ENCODE measurements at regions not wholly inside any gene's neighbourhood (a gene's known extent, or its start where the extent isn't known, plus 50 kb on each side); places are given as distances from the start of the nearest gene placed in this dataset.

- Histone ChIP-seq H2AK5ac (ENCODE audit: insufficient read length, low read length) (no peak overlapping the region), H2BK15ac (ENCODE audit: low read depth, low read length) (no peak overlapping the region), H3K27ac (ENCODE audit: insufficient read length, low read depth, low read length) (no peak overlapping the region), H4K91ac (ENCODE audit: insufficient read length, low read depth, low read length) (no peak overlapping the region), H2BK20ac (ENCODE audit: low read depth, low read length, poor library complexity, severe bottlenecking) (no peak overlapping the region), H3K79me1 (ENCODE audit: insufficient read depth, low read depth, low read length, poor library complexity, severe bottlenecking) (no peaks in the 10 kb centered on the region), H3K9ac (ENCODE audit: extremely low read depth, insufficient read length, low read length) (no peak overlapping the region), H3K27me3 (ENCODE audit: insufficient read depth, low read length) (no peaks in the 10 kb centered on the region), H3K23me2 (ENCODE audit: insufficient read length, low read depth, low read length, poor library complexity, severe bottlenecking) (no peaks in the 10 kb centered on the region), H3K14ac (ENCODE audit: insufficient read depth, low read length) (no peak overlapping the region), H3K4me2 (ENCODE audit: insufficient read depth, insufficient read length, low read length) (no peak overlapping the region), H2BK5ac (ENCODE audit: insufficient read length, low read length) (no peak overlapping the region), H4K5ac (ENCODE audit: insufficient read length, low read depth, low read length) (no peak overlapping the region), H3K79me2 (ENCODE audit: insufficient read depth, low read length) (no peaks in the 10 kb centered on the region), H3K4me1 (ENCODE audit: insufficient read depth, low read length) (no peaks in the 10 kb centered on the region), H3K56ac (ENCODE audit: insufficient read length, low read depth, low read length) (no peak overlapping the region), H3K4ac (ENCODE audit: low read depth, low read length) (no peak overlapping the region), H2BK120ac (ENCODE audit: low read depth, low read length, poor library complexity, severe bottlenecking) (no peak overlapping the region), H3K9me3 (ENCODE audit: control insufficient read depth, low read depth, low read length) (no peaks in the 10 kb centered on the region), H2BK12ac (ENCODE audit: insufficient read length, low read depth, low read length) (no peak overlapping the region), H2AFZ (ENCODE audit: low read length) (no peak overlapping the region), H3K18ac (ENCODE audit: insufficient read length, low read depth, low read length) (no peak overlapping the region), H4K8ac (replicated peaks; ENCODE audit: insufficient read length, low read depth, low read length) (no peak overlapping the region), H3T11ph (ENCODE audit: low read length) (no peak overlapping the region), H3K23ac (ENCODE audit: insufficient read length, low read depth, low read length) (no peak overlapping the region), H4K20me1 (ENCODE audit: control insufficient read depth, insufficient read depth, insufficient read length) (no peaks in the 10 kb centered on the region)
- H3K27me3 Mint-ChIP-seq (ENCODE audit: low read depth): no peaks in the 10 kb centered on the region
- no peak overlapping the region for H3K4me3 Mint-ChIP-seq
- H3K4me1 Mint-ChIP-seq: peaks cover 14 to 28% of the 10 kb centered on the region in 2 experiments
- WGBS (ENCODE audit: extremely low coverage, insufficient read length, low lambda C conversion rate): no CpG with 5 or more reads among the region's 2 CpGs
- no peaks in the 10 kb centered on the region for H3K9me3 Mint-ChIP-seq
- H3K27ac Mint-ChIP-seq: no peak overlapping the region
- TF ChIP-seq CTCF (conservative IDR thresholded peaks at IDR 0.05): no peak
- no peak for DNase-seq
- H3K36me3 Mint-ChIP-seq (ENCODE audit: insufficient read depth in 1 of 3, low read depth in 3 of 3): no peaks in the 10 kb centered on the region
Measured at GRCh38 chr6:91487696-91488392, 901.0 kb upstream of the MAP3K7 start.

Data from H9 (cell line).